H54 (cell line): ENCODE measurements at regions not wholly inside any gene's neighbourhood (a gene's known extent, or its start where the extent isn't known, plus 50 kb on each side); places are given as distances from the start of the nearest gene placed in this dataset.
A peak's percentile ranks its signal among the peaks of the same experiment; 100 is the strongest.
"Not testable (repeated sequence)": the region's sequence is repeated elsewhere in the genome, so short reads cannot be mapped to it uniquely, and the experiment has no call there.

ENCODE experiments used
- DNase-seq: peaks from one replicate; pipeline ENCODE4 v3.0.0; 2011; ENCODE audit warnings: low spot score, mixed read lengths; ENCODE audit not compliant: insufficient read length
- FAIRE-seq: peaks from 3 replicates; lab custom pipeline; 2011; peaks lifted over from hg19 to GRCh38; lab: Jason Lieb, UNC
- POLR2A ChIP-seq: IDR thresholded peaks from 2 replicates; pipeline ENCODE4 v1.6.1; 2011; ENCODE audit warnings: low read depth, mild to moderate bottlenecking, low read length

- TF ChIP-seq POLR2A, result no peak
- FAIRE-seq (no peak), DNase-seq (no peak)
Observed at GRCh38 chr4:83920375-83920774, 384.5 kb downstream of the GPAT3 start.

GRCh38 chr4:83917572-83917971 lies 381.7 kb downstream of the GPAT3 start:
- FAIRE-seq, result no peak
- no peak for DNase-seq
- no peak for TF ChIP-seq POLR2A

GRCh38 chr4:83910693-83911092 lies 374.8 kb downstream of the GPAT3 start:
- DNase-seq (no peak), FAIRE-seq (no peak)
- TF ChIP-seq POLR2A, result no peak

- FAIRE-seq (no peak), DNase-seq (no peak)
- TF ChIP-seq POLR2A, result no peak
Observed at GRCh38 chr4:83906561-83906960, 370.7 kb downstream of the GPAT3 start.

- DNase-seq, result no peak
- FAIRE-seq, result no peak
- no peak for TF ChIP-seq POLR2A
Observed at GRCh38 chr4:83905952-83906351, 370.0 kb downstream of the GPAT3 start.

- not testable (repeated sequence) for DNase-seq, FAIRE-seq
Observed at GRCh38 chr4:83903740-83904139, 367.8 kb downstream of the GPAT3 start.

GRCh38 chr4:83894831-83895230 lies 358.9 kb downstream of the GPAT3 start:
- FAIRE-seq (no peak), DNase-seq (no peak)
- TF ChIP-seq POLR2A, result no peak

- DNase-seq (no peak), FAIRE-seq (no peak)
- TF ChIP-seq POLR2A, result no peak
Observed at GRCh38 chr4:83890816-83891215, 354.9 kb downstream of the GPAT3 start.

GRCh38 chr4:83890231-83890630 lies 354.3 kb downstream of the GPAT3 start:
- TF ChIP-seq POLR2A, result no peak
- no peak for FAIRE-seq
- no peak for DNase-seq

GRCh38 chr4:83889802-83890201 lies 353.9 kb downstream of the GPAT3 start:
- FAIRE-seq (peak; percentile 61), DNase-seq (no peak)
- TF ChIP-seq POLR2A, result no peak

GRCh38 chr4:83885256-83886182 lies 349.6 kb downstream of the GPAT3 start:
- no peak for TF ChIP-seq POLR2A
- DNase-seq, result no peak
- no peak for FAIRE-seq

GRCh38 chr4:83876047-83876446 lies 340.1 kb downstream of the GPAT3 start:
- FAIRE-seq, result no peak

GRCh38 chr4:83875437-83875836 lies 339.5 kb downstream of the GPAT3 start:
- TF ChIP-seq POLR2A, result no peak
- no peak for FAIRE-seq
- no peak for DNase-seq

More at GRCh38 chr4:83876047-83876446, 340.1 kb downstream of the GPAT3 start:
- DNase-seq, result no peak
- no peak for TF ChIP-seq POLR2A

- no peak for DNase-seq
- TF ChIP-seq POLR2A, result no peak
- FAIRE-seq, result no peak
Observed at GRCh38 chr4:83873996-83874395, 338.1 kb downstream of the GPAT3 start.
